Bronchial epithelial cell (primary cell): ENCODE measurements at regions not wholly inside any gene's neighbourhood (a gene's known extent, or its start where the extent isn't known, plus 50 kb on each side); places are given as distances from the start of the nearest gene placed in this dataset.
"Not testable (repeated sequence)": the region's sequence is repeated elsewhere in the genome, so short reads cannot be mapped to it uniquely, and the experiment has no call there.

Experiments
- DNase-seq: peaks from one replicate; pipeline ENCODE4 v3.0.0-alpha.2; 2010; ENCODE audit warnings: low read depth
- FAIRE-seq: peaks from 2 replicates; lab custom pipeline; 2011; peaks lifted over from hg19 to GRCh38; lab: Jason Lieb, UNC
- H3K27me3 ChIP-seq: 2 replicates; pipeline ENCODE4 v1.5.1; 2011; ENCODE audit warnings: low read length; ENCODE audit not compliant: control insufficient read depth, insufficient read depth
- H3K36me3 ChIP-seq: 2 replicates; pipeline ENCODE4 v1.5.1; 2011; ENCODE audit warnings: low read length; ENCODE audit not compliant: control insufficient read depth, insufficient read depth
- H3K4me3 ChIP-seq: 2 replicates; pipeline ENCODE4 v1.5.1; 2011; ENCODE audit warnings: mild to moderate bottlenecking, low read depth, low read length, control low read depth
- CTCF ChIP-seq: IDR thresholded peaks from 2 replicates; pipeline ENCODE4 v1.5.1; 2011; ENCODE audit warnings: mild to moderate bottlenecking, moderate library complexity, low read length, control low read depth, inconsistent platforms; ENCODE audit not compliant: insufficient read depth, severe bottlenecking

GRCh38 chr7:149599636-149600206 lies 102.1 kb upstream of the ZNF746 start:
- DNase-seq: no peak
- no peaks in the 10 kb centered on the region for H3K27me3 ChIP-seq
- no peak overlapping the region for H3K4me3 ChIP-seq
- no peak for TF ChIP-seq CTCF
- FAIRE-seq: no peak
- H3K36me3 ChIP-seq: peaks cover 10% of the 10 kb centered on the region

- Histone ChIP-seq H3K36me3 (peaks cover 10% of the 10 kb centered on the region), H3K27me3 (no peaks in the 10 kb centered on the region), H3K4me3 (no peak overlapping the region)
- peak; percentile 67 for TF ChIP-seq CTCF
- DNase-seq (peak; percentile 47), FAIRE-seq (no peak)
Observed at GRCh38 chr7:149598721-149599308, 101.2 kb upstream of the ZNF746 start.

- H3K27me3 ChIP-seq, FAIRE-seq, DNase-seq, H3K4me3 ChIP-seq: not testable (repeated sequence)
- peaks cover 11% of the 10 kb centered on the region for H3K36me3 ChIP-seq
Observed at GRCh38 chr7:149597789-149598188, 100.2 kb upstream of the ZNF746 start.

- H3K27me3 ChIP-seq: no peaks in the 10 kb centered on the region
- no peak for FAIRE-seq
- H3K4me3 ChIP-seq: no peak overlapping the region
- peaks cover 14% of the 10 kb centered on the region for H3K36me3 ChIP-seq
- no peak for TF ChIP-seq CTCF
- no peak for DNase-seq
Observed at GRCh38 chr7:149595541-149595940, 97.9 kb upstream of the ZNF746 start.

GRCh38 chr7:149595078-149595477 lies 97.5 kb upstream of the ZNF746 start:
- FAIRE-seq: no peak
- H3K4me3 ChIP-seq: no peak overlapping the region
- no peak for TF ChIP-seq CTCF
- peaks cover 16% of the 10 kb centered on the region for H3K36me3 ChIP-seq
- no peaks in the 10 kb centered on the region for H3K27me3 ChIP-seq
- no peak for DNase-seq

- Histone ChIP-seq H3K27me3 (no peaks in the 10 kb centered on the region), H3K4me3 (no peak overlapping the region), H3K36me3 (peaks cover 20% of the 10 kb centered on the region)
- FAIRE-seq (no peak), DNase-seq (no peak)
- TF ChIP-seq CTCF: no peak
Observed at GRCh38 chr7:149588930-149589329, 91.3 kb upstream of the ZNF746 start.
